HG02885 (cell line): ENCODE measurements at regions not wholly inside any gene's neighbourhood (a gene's known extent, or its start where the extent isn't known, plus 50 kb on each side); places are given as distances from the start of the nearest gene placed in this dataset.
"Not testable (repeated sequence)": the region's sequence is repeated elsewhere in the genome, so short reads cannot be mapped to it uniquely, and the experiment has no call there.

ENCODE experiments used
- ATAC-seq: cut with Tn5 transposase; IDR thresholded peaks from one replicate; pipeline ENCODE4 v1.9.1; 2021; ENCODE audit warnings: mild to moderate bottlenecking; ENCODE audit not compliant: unreplicated experiment, poor library complexity

- no peak for ATAC-seq
Measured at GRCh38 chr6:79396625-79397024, 140.6 kb downstream of the LCA5 start.

- ATAC-seq = no peak
Measured at GRCh38 chr6:79394690-79395089, 142.5 kb downstream of the LCA5 start.

- ATAC-seq = no peak
Measured at GRCh38 chr6:79392094-79392493, 145.1 kb downstream of the LCA5 start.

DNA sequence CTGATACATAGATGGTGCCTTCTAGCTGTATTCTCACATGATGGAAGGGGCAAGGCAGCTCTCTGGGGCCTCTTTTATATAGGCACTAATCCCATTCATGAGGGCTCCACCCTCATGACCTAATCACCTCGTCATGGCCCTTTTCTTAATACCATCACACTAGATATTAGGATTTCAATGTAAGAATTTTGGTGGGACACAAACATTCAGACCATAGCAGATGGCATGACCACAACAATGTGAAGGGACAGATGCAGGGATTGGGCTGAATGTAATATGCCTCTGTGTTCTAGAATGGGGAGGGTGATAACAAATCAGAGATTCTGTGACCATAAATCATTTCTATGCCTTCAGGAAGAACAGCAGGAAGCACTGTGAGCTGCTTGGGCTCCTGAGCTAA is 145.8 kb downstream of the LCA5 start:
- no peak for ATAC-seq

GRCh38 chr6:79385893-79386292 is 151.3 kb downstream of the LCA5 start:
- no peak for ATAC-seq

DNA sequence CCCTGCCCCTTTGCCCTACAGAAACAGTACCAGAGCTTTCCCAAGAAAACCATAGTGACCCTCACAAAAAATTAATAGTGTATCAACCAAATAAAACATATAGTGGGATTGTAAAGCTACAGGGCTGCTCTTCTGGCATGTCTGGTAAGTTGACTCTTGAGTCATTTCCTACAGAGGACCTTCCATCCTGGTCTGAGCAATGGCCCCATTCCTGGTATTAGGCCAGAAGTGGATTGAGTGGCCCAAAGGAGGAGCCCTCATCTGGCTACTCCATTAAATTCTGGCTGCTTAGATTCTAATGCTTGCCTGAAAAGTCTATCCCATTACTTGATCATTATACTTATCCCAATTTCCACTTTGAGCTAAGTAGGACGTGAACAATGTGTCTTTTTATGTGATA is 150.9 kb upstream of the HMGN3 start:
- ATAC-seq = no peak

- no peak for ATAC-seq
Measured at GRCh38 chr6:79384845-79385244, 150.4 kb upstream of the HMGN3 start.

DNA sequence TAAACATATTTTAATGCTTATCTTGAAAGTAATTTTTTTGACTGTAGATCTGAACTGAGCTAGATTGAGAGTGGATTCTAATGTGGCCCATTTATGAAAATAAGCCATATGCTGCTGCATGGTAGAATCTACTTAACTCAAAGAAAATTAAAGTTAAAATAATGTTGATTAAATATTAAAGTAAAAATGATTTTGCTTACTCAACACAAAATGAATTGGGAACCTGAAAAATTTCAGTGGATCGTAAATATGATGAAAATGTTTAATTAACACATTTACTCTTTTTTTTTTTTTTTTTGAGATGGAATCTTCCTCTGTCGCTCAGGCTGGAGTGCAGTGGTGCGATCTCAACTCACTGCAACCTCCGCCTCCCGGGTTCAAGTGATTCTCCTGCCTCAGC is 144.5 kb upstream of the HMGN3 start:
- no peak for ATAC-seq

DNA sequence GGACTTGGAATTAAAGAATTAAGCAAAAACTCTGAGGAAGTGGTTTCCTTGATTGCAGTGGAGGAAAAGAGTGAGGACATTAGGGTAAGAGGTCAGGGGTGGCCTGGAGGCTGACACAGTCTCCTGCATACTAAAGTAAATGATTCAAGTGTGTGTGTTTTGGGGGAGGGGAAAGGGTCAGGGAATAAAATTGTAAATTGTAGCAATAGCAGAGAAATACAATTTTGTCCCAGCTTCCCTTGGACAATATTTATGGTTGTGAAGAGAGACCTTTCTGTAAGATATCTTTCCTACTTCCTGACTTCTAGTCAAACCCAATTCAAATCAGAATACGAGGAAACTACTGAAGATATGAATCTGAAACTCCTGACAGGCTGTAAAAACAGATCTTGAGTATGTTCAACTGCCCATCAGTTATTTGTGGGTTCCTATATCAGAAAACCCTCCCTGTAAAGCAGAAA is 143.4 kb upstream of the HMGN3 start:
- peak; percentile 59 for ATAC-seq

GRCh38 chr6:79377047-79377446 is 142.6 kb upstream of the HMGN3 start:
- no peak for ATAC-seq

GRCh38 chr6:79375635-79376337 is 141.3 kb upstream of the HMGN3 start:
- ATAC-seq = no peak

DNA sequence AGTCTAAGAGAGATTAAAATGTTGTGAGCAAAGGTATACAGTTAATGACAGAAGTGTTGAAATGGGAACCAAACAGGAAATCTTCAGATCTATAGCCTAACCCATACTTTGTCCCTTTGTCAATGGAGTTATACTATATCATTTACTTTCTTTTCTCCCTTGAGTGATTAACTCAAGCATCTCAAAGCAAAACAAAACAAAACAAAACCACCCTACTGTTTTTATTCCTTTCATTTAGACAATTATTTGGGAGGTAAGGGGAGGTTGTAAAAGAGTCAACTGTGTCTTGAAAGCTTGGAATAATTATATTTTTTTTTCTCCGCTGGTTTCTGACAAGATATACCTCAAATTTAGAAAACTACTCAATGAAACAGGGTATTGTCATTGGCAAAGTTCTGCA is 139.8 kb upstream of the HMGN3 start:
- ATAC-seq = no peak

DNA sequence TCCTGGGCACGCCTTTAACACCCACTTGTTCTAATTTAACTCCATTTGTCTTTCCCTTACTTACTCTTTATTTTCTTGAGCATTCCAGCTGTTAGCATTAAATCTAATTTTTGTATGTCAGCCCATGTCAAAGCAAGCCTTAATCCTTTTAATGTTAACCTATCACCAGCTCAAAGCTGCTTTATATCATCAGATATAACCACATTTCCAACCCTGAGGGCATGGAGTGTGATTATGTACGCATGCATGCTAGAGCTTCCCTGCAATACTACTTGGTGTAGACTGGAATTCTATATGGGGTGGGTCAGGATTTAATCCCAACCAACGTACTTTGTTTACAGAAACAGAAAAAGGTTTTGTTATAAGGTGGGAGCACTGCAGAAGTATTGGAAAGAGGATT is 139.4 kb upstream of the HMGN3 start:
- no peak for ATAC-seq

DNA sequence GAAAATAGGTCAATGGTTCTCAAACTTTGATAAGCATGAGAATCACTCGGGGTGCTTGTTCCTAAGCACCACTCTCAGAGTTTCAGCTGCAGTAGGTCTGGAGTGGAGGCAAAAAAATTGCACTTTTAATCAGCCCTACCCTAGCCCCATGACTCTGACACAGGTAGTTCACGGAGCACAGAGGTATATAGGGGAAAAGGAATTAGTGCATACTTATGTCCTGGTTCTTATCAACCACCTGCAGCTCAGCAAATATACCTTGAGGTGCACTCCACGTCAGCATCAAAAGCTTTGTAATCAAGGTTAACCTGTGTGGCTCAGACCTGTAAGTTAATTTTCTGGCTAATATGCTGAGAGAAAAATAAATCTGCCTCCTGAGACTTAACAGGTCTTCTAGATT is 138.8 kb upstream of the HMGN3 start:
- ATAC-seq = no peak

GRCh38 chr6:79372757-79373156 is 138.3 kb upstream of the HMGN3 start:
- ATAC-seq = no peak

DNA sequence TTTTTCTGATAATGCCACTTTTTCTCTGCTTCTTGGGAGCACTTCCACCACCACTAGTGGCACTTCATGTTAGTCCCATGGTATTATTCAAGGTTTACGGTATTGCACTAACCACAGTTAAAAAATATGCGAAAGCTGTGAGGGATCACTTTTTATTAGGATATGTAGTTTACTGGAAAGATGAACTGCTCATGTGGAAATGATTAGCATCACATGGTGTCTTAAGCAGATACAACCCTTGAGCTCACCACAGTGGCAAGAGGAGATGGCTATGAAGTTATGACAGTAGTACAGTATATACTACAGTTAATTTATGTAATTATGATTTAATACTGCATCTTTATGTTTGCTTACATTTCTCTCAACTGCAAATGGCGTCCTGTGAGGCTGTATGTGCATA is 134.5 kb upstream of the HMGN3 start:
- no peak for ATAC-seq

DNA sequence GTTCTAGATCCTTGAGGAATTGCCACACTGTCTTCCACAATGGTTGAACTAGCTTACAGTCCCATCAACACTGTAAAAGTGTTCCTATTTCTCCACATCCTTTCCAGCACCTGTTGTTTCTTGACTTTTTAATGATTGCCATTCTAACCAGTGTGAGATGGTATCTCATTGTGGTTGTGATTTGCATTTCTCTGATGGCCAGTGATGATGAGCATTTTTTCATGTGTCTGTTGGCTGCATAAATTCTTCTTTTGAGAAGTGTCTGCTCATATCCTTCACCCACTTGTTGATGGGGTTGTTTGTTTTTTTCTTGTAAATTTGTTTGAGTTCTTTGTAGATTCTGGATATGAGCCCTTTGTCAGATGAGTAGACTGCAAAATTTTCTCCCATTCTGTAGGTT is 129.0 kb upstream of the HMGN3 start:
- not testable (repeated sequence) for ATAC-seq

DNA sequence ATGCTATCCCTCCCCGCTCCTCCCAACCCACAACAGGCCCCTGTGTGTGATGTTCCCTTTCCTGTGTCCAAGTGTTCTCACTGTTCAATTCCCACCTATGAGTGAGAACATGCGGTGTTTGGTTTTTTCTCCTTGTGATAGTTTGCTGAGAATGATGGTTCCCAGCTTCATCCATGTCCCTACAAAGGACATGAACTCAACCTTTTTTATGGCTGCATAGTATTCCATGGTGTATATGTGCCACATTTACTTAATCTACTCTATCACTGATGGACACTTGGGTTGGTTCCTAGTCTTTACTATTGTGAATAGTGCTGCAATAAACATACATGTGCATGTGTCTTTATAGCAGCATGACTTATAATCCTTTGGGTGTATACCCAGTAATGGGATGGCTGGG is 126.6 kb upstream of the HMGN3 start:
- not testable (repeated sequence) for ATAC-seq

GRCh38 chr6:79353226-79353625 is 118.7 kb upstream of the HMGN3 start:
- no peak for ATAC-seq

DNA sequence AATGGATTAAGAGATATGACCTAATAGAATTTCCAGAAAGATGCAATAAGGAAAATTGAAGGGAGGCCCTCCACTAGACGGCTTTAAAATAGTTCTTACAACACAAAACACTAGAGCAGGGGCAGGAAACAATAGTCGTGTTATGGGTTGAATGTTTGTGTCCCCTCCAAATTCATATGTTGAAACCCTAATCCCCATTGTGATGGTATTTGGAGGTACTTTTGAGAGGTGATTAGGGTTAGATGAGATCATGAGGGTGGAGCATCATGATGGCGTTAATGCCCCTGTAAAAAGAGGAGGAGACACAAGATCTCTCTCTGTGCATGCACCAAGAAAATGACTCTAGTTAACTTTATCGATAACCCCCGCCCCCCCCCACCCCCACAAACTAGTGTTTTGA is 104.0 kb upstream of the HMGN3 start:
- no peak for ATAC-seq

DNA sequence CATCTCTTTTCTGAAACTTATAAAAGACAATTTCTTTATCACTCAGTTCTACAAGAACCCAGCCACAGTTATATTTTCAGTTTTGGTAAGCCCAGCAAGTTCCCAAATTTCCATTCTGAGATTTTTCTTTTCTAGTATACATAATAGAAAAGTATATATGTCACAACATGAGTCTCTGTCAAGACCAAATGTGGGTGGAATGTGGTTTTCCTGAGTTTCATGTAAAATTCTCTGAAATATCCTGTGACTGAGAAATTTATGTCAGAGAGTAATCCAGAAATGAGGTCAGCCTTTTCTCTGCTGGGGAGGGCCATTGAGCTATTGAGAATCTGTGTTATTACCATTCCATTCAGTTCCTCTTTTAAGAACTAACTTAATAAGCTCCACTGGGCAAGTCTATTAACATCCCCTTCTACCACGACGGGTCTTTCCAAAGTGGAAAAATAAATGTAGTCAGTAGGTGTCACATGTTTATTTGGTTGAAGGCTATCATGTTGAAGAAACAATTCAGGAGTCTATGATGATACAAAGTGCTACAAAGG is 100.7 kb upstream of the HMGN3 start:
- ATAC-seq = peak; percentile 93

DNA sequence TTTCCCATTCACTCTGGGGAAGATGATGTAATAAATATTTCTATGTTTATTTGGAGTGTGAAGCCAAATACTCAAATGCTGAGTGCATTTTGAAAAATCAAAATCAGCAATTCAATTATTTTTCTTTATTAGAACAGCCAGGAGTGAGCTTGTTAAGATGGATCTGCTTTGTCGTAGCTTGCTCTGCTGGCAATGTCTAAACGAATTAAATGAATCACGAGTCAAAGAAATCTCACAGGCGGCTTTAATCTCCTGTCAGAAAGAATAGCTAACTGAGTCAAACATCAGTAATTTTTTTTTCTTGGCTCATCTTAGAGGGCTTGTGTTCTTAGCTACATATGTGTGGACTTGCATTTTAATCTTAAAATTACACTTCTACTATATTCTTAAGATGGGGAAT is 100.2 kb upstream of the HMGN3 start:
- ATAC-seq = no peak
